NT2/D1 (cell line): ENCODE measurements at regions not wholly inside any gene's neighbourhood (a gene's known extent, or its start where the extent isn't known, plus 50 kb on each side); places are given as distances from the start of the nearest gene placed in this dataset.
"Not testable (repeated sequence)": the region's sequence is repeated elsewhere in the genome, so short reads cannot be mapped to it uniquely, and the experiment has no call there.

Experiments used
- YY1 ChIP-seq: IDR thresholded peaks from 2 replicates; pipeline ENCODE4 v1.6.1; 2011; ENCODE audit not compliant: insufficient read length, insufficient read depth
- ZNF274 ChIP-seq: IDR thresholded peaks from 2 replicates; pipeline ENCODE4 v1.6.1; 2011; ENCODE audit warnings: mild to moderate bottlenecking, low read depth, low read length

- not testable (repeated sequence) for TF ChIP-seq ZNF274, YY1
These were observed 973.9 kb downstream of the PRIM2 start for GRCh38 chr6:58291319-58291718.
